IPS-18a (cell line): ENCODE measurements at regions not wholly inside any gene's neighbourhood (a gene's known extent, or its start where the extent isn't known, plus 50 kb on each side); places are given as distances from the start of the nearest gene placed in this dataset.

ENCODE experiments used
- H3K27ac ChIP-seq: one replicate; pipeline ENCODE4 v1.5.1; 2013; ENCODE audit warnings: low read length
- H3K27me3 ChIP-seq: one replicate; pipeline ENCODE4 v1.6.1; 2013; ENCODE audit warnings: mild to moderate bottlenecking, low read length; ENCODE audit not compliant: control insufficient read depth, insufficient read depth
- H3K36me3 ChIP-seq: one replicate; pipeline ENCODE4 v1.6.1; 2013; ENCODE audit warnings: low read depth, low read length; ENCODE audit not compliant: control insufficient read depth
- H3K4me1 ChIP-seq: one replicate; pipeline ENCODE4 v1.6.1; 2013; ENCODE audit warnings: low read depth, low read length; ENCODE audit not compliant: control insufficient read depth
- H3K4me3 ChIP-seq: one replicate; pipeline ENCODE4 v1.5.1; 2013; ENCODE audit warnings: low read length
- H3K9ac ChIP-seq: one replicate; pipeline ENCODE4 v1.6.1; 2013; ENCODE audit warnings: mild to moderate bottlenecking, low read length, moderate library complexity
- H3K9me3 ChIP-seq: one replicate; pipeline ENCODE4 v1.6.1; 2013; ENCODE audit warnings: low read depth, low read length; ENCODE audit not compliant: control insufficient read depth

GRCh38 chr14:85257287-85257686 lies 272.7 kb upstream of the FLRT2 start:
- H3K4me1 ChIP-seq, result no peaks in the 10 kb centered on the region
- H3K9me3 ChIP-seq, result no peaks in the 10 kb centered on the region
- H3K9ac ChIP-seq, result no peak overlapping the region
- H3K27ac ChIP-seq, result no peak overlapping the region
- no peaks in the 10 kb centered on the region for H3K36me3 ChIP-seq
- H3K27me3 ChIP-seq, result no peaks in the 10 kb centered on the region
- H3K4me3 ChIP-seq, result no peak overlapping the region

- no peak overlapping the region for H3K9ac ChIP-seq
- H3K27me3 ChIP-seq, result no peaks in the 10 kb centered on the region
- no peaks in the 10 kb centered on the region for H3K4me1 ChIP-seq
- no peaks in the 10 kb centered on the region for H3K9me3 ChIP-seq
- no peaks in the 10 kb centered on the region for H3K36me3 ChIP-seq
- H3K4me3 ChIP-seq, result no peak overlapping the region
- H3K27ac ChIP-seq, result no peak overlapping the region
These were observed 265.8 kb upstream of the FLRT2 start for GRCh38 chr14:85263916-85264675.

GRCh38 chr14:85273099-85273677 lies 256.8 kb upstream of the FLRT2 start:
- Histone ChIP-seq H3K27me3 (no peaks in the 10 kb centered on the region), H3K27ac (no peak overlapping the region), H3K36me3 (no peaks in the 10 kb centered on the region), H3K4me1 (no peaks in the 10 kb centered on the region), H3K9ac (no peak overlapping the region), H3K4me3 (no peak overlapping the region), H3K9me3 (no peaks in the 10 kb centered on the region)

GRCh38 chr14:85273952-85274351 lies 256.0 kb upstream of the FLRT2 start:
- no peak overlapping the region for H3K9ac ChIP-seq
- H3K36me3 ChIP-seq, result no peaks in the 10 kb centered on the region
- no peak overlapping the region for H3K4me3 ChIP-seq
- no peaks in the 10 kb centered on the region for H3K4me1 ChIP-seq
- H3K27me3 ChIP-seq, result no peaks in the 10 kb centered on the region
- no peak overlapping the region for H3K27ac ChIP-seq
- H3K9me3 ChIP-seq, result no peaks in the 10 kb centered on the region

GRCh38 chr14:85276161-85276978 lies 253.6 kb upstream of the FLRT2 start:
- no peak overlapping the region for H3K9ac ChIP-seq
- H3K27me3 ChIP-seq, result no peaks in the 10 kb centered on the region
- no peaks in the 10 kb centered on the region for H3K4me1 ChIP-seq
- no peak overlapping the region for H3K4me3 ChIP-seq
- H3K36me3 ChIP-seq, result no peaks in the 10 kb centered on the region
- no peak overlapping the region for H3K27ac ChIP-seq
- H3K9me3 ChIP-seq, result no peaks in the 10 kb centered on the region

GRCh38 chr14:85276979-85277228 lies 253.0 kb upstream of the FLRT2 start:
- Histone ChIP-seq H3K4me3 (no peak overlapping the region), H3K27ac (no peak overlapping the region), H3K4me1 (peaks cover 5% of the 10 kb centered on the region), H3K9ac (no peak overlapping the region), H3K9me3 (no peaks in the 10 kb centered on the region), H3K27me3 (no peaks in the 10 kb centered on the region), H3K36me3 (no peaks in the 10 kb centered on the region)

- H3K27ac ChIP-seq, result no peak overlapping the region
- peaks cover 5% of the 10 kb centered on the region for H3K4me1 ChIP-seq
- H3K9ac ChIP-seq, result no peak overlapping the region
- H3K36me3 ChIP-seq, result no peaks in the 10 kb centered on the region
- H3K4me3 ChIP-seq, result no peak overlapping the region
- H3K27me3 ChIP-seq, result no peaks in the 10 kb centered on the region
- no peaks in the 10 kb centered on the region for H3K9me3 ChIP-seq
These were observed 250.5 kb upstream of the FLRT2 start for GRCh38 chr14:85279407-85279806.

- Histone ChIP-seq H3K27me3 (no peaks in the 10 kb centered on the region), H3K4me1 (peaks cover 5% of the 10 kb centered on the region), H3K9ac (no peak overlapping the region), H3K36me3 (no peaks in the 10 kb centered on the region), H3K9me3 (no peaks in the 10 kb centered on the region), H3K27ac (no peak overlapping the region), H3K4me3 (no peak overlapping the region)
These were observed 249.9 kb upstream of the FLRT2 start for GRCh38 chr14:85280074-85280473.

- H3K9ac ChIP-seq, result no peak overlapping the region
- no peaks in the 10 kb centered on the region for H3K27me3 ChIP-seq
- H3K27ac ChIP-seq, result no peak overlapping the region
- peaks cover 5% of the 10 kb centered on the region for H3K4me1 ChIP-seq
- no peaks in the 10 kb centered on the region for H3K36me3 ChIP-seq
- no peak overlapping the region for H3K4me3 ChIP-seq
- no peaks in the 10 kb centered on the region for H3K9me3 ChIP-seq
These were observed 248.0 kb upstream of the FLRT2 start for GRCh38 chr14:85281921-85282320.

GRCh38 chr14:85288041-85288440 lies 241.9 kb upstream of the FLRT2 start:
- no peak overlapping the region for H3K27ac ChIP-seq
- H3K9me3 ChIP-seq, result no peaks in the 10 kb centered on the region
- H3K4me3 ChIP-seq, result no peak overlapping the region
- no peaks in the 10 kb centered on the region for H3K4me1 ChIP-seq
- no peaks in the 10 kb centered on the region for H3K27me3 ChIP-seq
- H3K9ac ChIP-seq, result no peak overlapping the region
- no peaks in the 10 kb centered on the region for H3K36me3 ChIP-seq

- Histone ChIP-seq H3K36me3 (no peaks in the 10 kb centered on the region), H3K27me3 (no peaks in the 10 kb centered on the region), H3K9me3 (no peaks in the 10 kb centered on the region), H3K4me1 (no peaks in the 10 kb centered on the region), H3K9ac (no peak overlapping the region), H3K27ac (no peak overlapping the region), H3K4me3 (no peak overlapping the region)
These were observed 238.2 kb upstream of the FLRT2 start for GRCh38 chr14:85291731-85292130.
